CD14-positive monocyte (primary cell): ENCODE measurements at regions not wholly inside any gene's neighbourhood (a gene's known extent, or its start where the extent isn't known, plus 50 kb on each side); places are given as distances from the start of the nearest gene placed in this dataset.

Experiments
- DNase-seq, 3 donors: peaks; one replicate each; pipeline ENCODE4 v3.0.0-alpha.2; 2011 to 2022
- H2AFZ ChIP-seq: 2 replicates; pipeline ENCODE4 v1.6.0; 2012; ENCODE audit warnings: mild to moderate bottlenecking, low read depth, low read length, inconsistent platforms; ENCODE audit not compliant: insufficient read depth, poor library complexity, severe bottlenecking
- H3K27ac ChIP-seq, 2 donors: 1 replicate in 1 of 2; 2 replicates in 1 of 2; pipeline ENCODE4 v1.5.1; 2012 to 2013; ENCODE audit warnings: low read length in 2 of 2, control low read depth in 1 of 2, inconsistent platforms in 1 of 2, low read depth in 1 of 2, mild to moderate bottlenecking in 1 of 2
- H3K27me3 ChIP-seq, 2 donors: one replicate each; pipeline versions ENCODE4 v1.6.0 to v1.6.1; 2011 to 2013; ENCODE audit warnings: low read length in 2 of 2; ENCODE audit not compliant: control insufficient read depth in 2 of 2, insufficient read depth in 2 of 2
- H3K36me3 ChIP-seq, 2 donors: replicated peaks in 1 of 2; 1 replicate in 1 of 2; 2 replicates in 1 of 2; pipeline versions ENCODE4 v1.5.1 to v1.6.1; 2012 to 2013; ENCODE audit warnings: low read length in 2 of 2, control low read depth in 1 of 2, inconsistent platforms in 1 of 2, mild to moderate bottlenecking in 1 of 2; ENCODE audit not compliant: insufficient read depth in 2 of 2, control insufficient read depth in 1 of 2
- H3K4me1 ChIP-seq, 2 donors: 1 replicate in 1 of 2; 2 replicates in 1 of 2; pipeline versions ENCODE4 v1.5.1 to v1.6.1; 2012 to 2013; ENCODE audit warnings: low read length in 2 of 2, control low read depth in 1 of 2, inconsistent platforms in 1 of 2, mild to moderate bottlenecking in 1 of 2, moderate library complexity in 1 of 2; ENCODE audit not compliant: insufficient read depth in 2 of 2, control insufficient read depth in 1 of 2
- H3K4me2 ChIP-seq: replicated peaks from 2 replicates; pipeline ENCODE3; 2012; ENCODE audit warnings: low read length, moderate library complexity, mild to moderate bottlenecking; ENCODE audit not compliant: poor library complexity, severe bottlenecking; ENCODE audit errors: extremely low read depth
- H3K4me3 ChIP-seq, 3 experiments: fragments of 200-600 bp in 1 of 3; sonication (generic) in 1 of 3; replicated peaks in 1 of 3; 1 replicate in 2 of 3; 2 replicates in 1 of 3; pipeline ENCODE4 v1.5.1; 2011 to 2013; ENCODE audit warnings: low read length in 3 of 3, mild to moderate bottlenecking in 3 of 3, control low read depth in 2 of 3, low read depth in 2 of 3, inconsistent platforms in 1 of 3, moderate library complexity in 1 of 3
- H3K79me2 ChIP-seq: 2 replicates; pipeline ENCODE4 v1.6.0; 2012; ENCODE audit warnings: mild to moderate bottlenecking, control low read depth, inconsistent platforms, low read length, moderate library complexity; ENCODE audit not compliant: insufficient read depth
- H3K9ac ChIP-seq: 2 replicates; pipeline ENCODE4 v1.6.0; 2017; ENCODE audit warnings: low read length, mild to moderate bottlenecking; ENCODE audit not compliant: insufficient read depth, poor library complexity, severe bottlenecking
- H3K9me3 ChIP-seq, 2 donors: replicated peaks in 1 of 2; 1 replicate in 1 of 2; 2 replicates in 1 of 2; pipeline versions ENCODE4 v1.5.1 to v1.6.1; 2012 to 2013; ENCODE audit warnings: low read length in 2 of 2, control low read depth in 1 of 2; ENCODE audit not compliant: control insufficient read depth in 1 of 2, insufficient read depth in 1 of 2
- H4K20me1 ChIP-seq: 2 replicates; pipeline ENCODE4 v1.6.0; 2012; ENCODE audit warnings: mild to moderate bottlenecking, low read length, control low read depth, moderate library complexity; ENCODE audit not compliant: insufficient read depth
- H3K27ac Mint-ChIP-seq, 7 donors: one replicate each; pipeline ENCODE4 v1.8.0; 2020; ENCODE audit warnings: mild to moderate bottlenecking in 7 of 7, mixed read lengths in 7 of 7, moderate library complexity in 6 of 7, inconsistent platforms in 2 of 7
- H3K27me3 Mint-ChIP-seq, 3 donors: one replicate each; pipeline ENCODE4 v1.8.0; 2021 to 2022; ENCODE audit warnings: low read depth in 3 of 3, mild to moderate bottlenecking in 3 of 3, mixed read lengths in 3 of 3, moderate library complexity in 3 of 3, inconsistent platforms in 1 of 3
- H3K36me3 Mint-ChIP-seq, 2 donors: one replicate each; pipeline ENCODE4 v1.8.0; 2020; ENCODE audit warnings: mixed read lengths in 2 of 2, inconsistent platforms in 1 of 2, mild to moderate bottlenecking in 1 of 2
- H3K4me1 Mint-ChIP-seq: one replicate; pipeline ENCODE4 v1.8.0; 2020; ENCODE audit warnings: mild to moderate bottlenecking, mixed read lengths
- H3K4me3 Mint-ChIP-seq, 2 donors: one replicate each; pipeline ENCODE4 v1.8.0; 2020; ENCODE audit warnings: mild to moderate bottlenecking in 2 of 2, mixed read lengths in 2 of 2, moderate library complexity in 1 of 2
- H3K9me3 Mint-ChIP-seq, 7 donors: one replicate each; pipeline ENCODE4 v1.8.0; 2020 to 2022; ENCODE audit warnings: mixed read lengths in 7 of 7, mild to moderate bottlenecking in 6 of 7, moderate library complexity in 6 of 7, inconsistent platforms in 2 of 7
- CTCF ChIP-seq: fragments of 200-600 bp; IDR thresholded peaks from one replicate; pipeline ENCODE4 v1.8.0; 2022; ENCODE audit warnings: antibody characterized with exemption, mild to moderate bottlenecking
- WGBS: methylation state at CpG from one replicate; pipeline ENCODE4 v1.1.5; 2013; ENCODE audit warnings: missing lambda C conversion rate; ENCODE audit not compliant: insufficient coverage; 5-methylcytosine and 5-hydroxymethylcytosine counted together
- intact Hi-C, 2 donors: fragments of 100-400 bp; cut with micrococcal nuclease; formaldehyde crosslinking; loops; one replicate each; pipeline versions ENCODE4 v1.15.0 to v1.15.1; 2023

GRCh38 chr11:109978895-109979294 is 114.3 kb upstream of the ZC3H12C start:
- no peak overlapping the region for H2AFZ ChIP-seq
- peaks cover 0 to 7% of the 10 kb centered on the region in 2 donors for H3K9me3 ChIP-seq
- H3K27ac ChIP-seq: no peak overlapping the region
- H3K4me1 ChIP-seq: peaks cover under 1% of the 10 kb centered on the region in 2 donors
- H3K36me3 Mint-ChIP-seq: peaks cover 0 to 2% of the 10 kb centered on the region in 2 donors
- intact Hi-C loops: no loop called here
- no peak for DNase-seq
- TF ChIP-seq CTCF: no peak
- H3K4me2 ChIP-seq: no peak overlapping the region
- WGBS: no CpG with 5 or more reads among the region's 2 CpGs
- H3K4me3 ChIP-seq: no peak overlapping the region
- no peaks in the 10 kb centered on the region for H4K20me1 ChIP-seq
- H3K9me3 Mint-ChIP-seq: peaks cover 0 to 9% (median 4%) of the 10 kb centered on the region in 7 donors
- H3K4me3 Mint-ChIP-seq: no peak overlapping the region
- H3K79me2 ChIP-seq: no peaks in the 10 kb centered on the region
- no peaks in the 10 kb centered on the region for H3K36me3 ChIP-seq
- peak overlapping the region in 1 of 7 donors; percentile 55 for H3K27ac Mint-ChIP-seq
- H3K4me1 Mint-ChIP-seq: peaks cover 2% of the 10 kb centered on the region
- H3K9ac ChIP-seq: no peak overlapping the region
- no peaks in the 10 kb centered on the region for H3K27me3 ChIP-seq
- no peaks in the 10 kb centered on the region for H3K27me3 Mint-ChIP-seq

GRCh38 chr11:109981031-109981636 is 112.1 kb upstream of the ZC3H12C start:
- Histone ChIP-seq H3K9me3 (peaks cover 0 to 7% of the 10 kb centered on the region in 2 donors), H3K27me3 (no peaks in the 10 kb centered on the region), H3K4me2 (no peak overlapping the region), H3K79me2 (no peaks in the 10 kb centered on the region), H4K20me1 (no peaks in the 10 kb centered on the region), H3K4me3 (no peak overlapping the region), H2AFZ (no peak overlapping the region), H3K9ac (no peak overlapping the region), H3K4me1 (peaks cover 15 to 17% of the 10 kb centered on the region in 2 donors), H3K27ac (no peak overlapping the region), H3K36me3 (no peaks in the 10 kb centered on the region)
- no peak for TF ChIP-seq CTCF
- no CpG with 5 or more reads among the region's 1 CpG for WGBS
- H3K36me3 Mint-ChIP-seq: peaks cover 0 to 2% of the 10 kb centered on the region in 2 donors
- H3K27me3 Mint-ChIP-seq: no peaks in the 10 kb centered on the region
- H3K9me3 Mint-ChIP-seq: peaks cover 2 to 9% (median 6%) of the 10 kb centered on the region in 7 donors
- peaks cover 14% of the 10 kb centered on the region for H3K4me1 Mint-ChIP-seq
- no peak overlapping the region for H3K4me3 Mint-ChIP-seq
- DNase-seq: no peak
- H3K27ac Mint-ChIP-seq: no peak overlapping the region
- intact Hi-C loops: loop anchor here in 1 of 2 donors (5.0 kb wide), 1 partner anchor 34 kb away; no protein-coding TSS in a partner anchor
